HepG2 (cell line): ENCODE measurements at regions not wholly inside any gene's neighbourhood (a gene's known extent, or its start where the extent isn't known, plus 50 kb on each side); places are given as distances from the start of the nearest gene placed in this dataset.

Experiments
- ATAC-seq: fragments of 200-7000 bp; cut with Tn5 transposase; 3 replicates; pipeline ENCODE4 v1.9.1; 2020; ENCODE audit warnings: mild to moderate bottlenecking, moderate library complexity
- BruUV-seq: library from RNA; stranded (reverse); fragments of 400-500 nt; replicated peaks from 2 replicates; lab custom pipeline; 2021; lab: Mats Ljungman, UMichigan
- CTCF ChIA-PET: fragments of 300-600 bp; formaldehyde crosslinking; extraction: SDS; loops from one replicate; lab custom pipeline; 2021; ENCODE audit warnings: low total read pairs, inconsistent platforms, low intra/inter-chr PET ratio; lab: Yijun Ruan, JAX
- POLR2A ChIA-PET: fragments of 350-600 bp; sonication (Branson Sonifier 250); formaldehyde crosslinking; loops from one replicate; lab custom pipeline; 2020; ENCODE audit warnings: antibody characterized with exemption, inconsistent platforms; lab: Yijun Ruan, JAX
- DNase-seq: peaks from one replicate; pipeline ENCODE4 v3.0.0-alpha.2; 2015; ENCODE audit warnings: low spot score
- FAIRE-seq: peaks from 3 replicates; lab custom pipeline; 2011; peaks lifted over from hg19 to GRCh38; lab: Jason Lieb, UNC
- H2AFZ ChIP-seq: one replicate; pipeline ENCODE4 v1.6.1; 2011; ENCODE audit warnings: low read length, inconsistent platforms
- H3K27ac ChIP-seq: fragments of 300-600 bp; 3 replicates; pipeline ENCODE4 v1.8.0; 2011; ENCODE audit warnings: mixed run types, mild to moderate bottlenecking, mixed read lengths, low read length, inconsistent platforms; ENCODE audit not compliant: insufficient read depth; ENCODE audit errors: extremely low read length
- H3K27me3 ChIP-seq, 2 experiments: fragments of 200-600 bp in 1 of 2; 2 replicates in 1 of 2; 3 replicates in 1 of 2; pipeline versions ENCODE4 v1.6.0 to v1.8.0; 2011; ENCODE audit warnings: low read length in 2 of 2, mild to moderate bottlenecking in 2 of 2, moderate library complexity in 2 of 2, inconsistent platforms in 1 of 2; ENCODE audit not compliant: insufficient read depth in 2 of 2, control insufficient read depth in 1 of 2
- H3K36me3 ChIP-seq, 2 experiments: fragments of 200-600 bp in 1 of 2; replicated peaks in 1 of 2; 2 replicates in 1 of 2; 3 replicates in 1 of 2; pipeline versions ENCODE4 v1.5.1 to v1.8.0; 2011; ENCODE audit warnings: low read length in 2 of 2, inconsistent platforms in 1 of 2; ENCODE audit not compliant: insufficient read depth in 2 of 2, control insufficient read depth in 1 of 2
- H3K4me1 ChIP-seq: 2 replicates; pipeline ENCODE4 v1.5.1; 2012; ENCODE audit warnings: low read length, inconsistent platforms; ENCODE audit not compliant: insufficient read depth
- H3K4me2 ChIP-seq: 2 replicates; pipeline ENCODE4 v1.6.0; 2011; ENCODE audit warnings: low read depth, low read length, inconsistent platforms
- H3K4me3 ChIP-seq, 3 experiments: fragments of 200-600 bp in 1 of 3; sonication (generic), shearing (Covaris generic) in 1 of 3; replicated peaks in 1 of 3; 2 replicates each; pipeline ENCODE4 v1.5.1; 2011 to 2016; ENCODE audit warnings: low read length in 3 of 3, inconsistent platforms in 2 of 3, low read depth in 2 of 3, mild to moderate bottlenecking in 2 of 3, control low read depth in 1 of 3, mixed read lengths in 1 of 3; ENCODE audit not compliant: insufficient read depth in 1 of 3
- H3K79me2 ChIP-seq: one replicate; pipeline ENCODE4 v1.6.1; 2011; ENCODE audit warnings: low read length, inconsistent platforms; ENCODE audit not compliant: insufficient read depth
- H3K9ac ChIP-seq: 2 replicates; pipeline ENCODE4 v1.6.0; 2011; ENCODE audit warnings: mild to moderate bottlenecking, low read depth, low read length, inconsistent platforms; ENCODE audit not compliant: insufficient read depth
- H3K9me3 ChIP-seq: 2 replicates; pipeline ENCODE4 v1.5.1; 2012; ENCODE audit warnings: mild to moderate bottlenecking, low read length
- H4K20me1 ChIP-seq: 2 replicates; pipeline ENCODE4 v1.6.0; 2011; ENCODE audit warnings: inconsistent platforms, mild to moderate bottlenecking, low read length, moderate library complexity; ENCODE audit not compliant: insufficient read depth
- DBP ChIP-seq: sonication (generic); formaldehyde crosslinking; IDR thresholded peaks from 2 replicates; pipeline ENCODE4 v1.4.0; 2020; ENCODE audit warnings: missing genetic modification reagents; ENCODE audit errors: not compliant biosample characterization
- DMAP1 ChIP-seq: IDR thresholded peaks from 2 replicates; pipeline ENCODE4 v1.6.1; 2016
- PRDM4 ChIP-seq: sonication (generic); formaldehyde crosslinking; IDR thresholded peaks from 2 replicates; pipeline ENCODE4 v1.9.0; 2021; ENCODE audit warnings: missing genetic modification reagents, borderline replicate concordance
- PRMT3 ChIP-seq: sonication (generic); formaldehyde crosslinking; IDR thresholded peaks from 2 replicates; pipeline ENCODE4 v1.8.1; 2022; ENCODE audit warnings: low read depth, mild to moderate bottlenecking, moderate library complexity, missing genetic modification reagents, borderline replicate concordance
- WIZ ChIP-seq: sonication (generic); formaldehyde crosslinking; IDR thresholded peaks from 2 replicates; pipeline ENCODE4 v1.5.1; 2020; ENCODE audit warnings: mild to moderate bottlenecking, missing genetic modification reagents
- ZNF296 ChIP-seq: sonication (generic); formaldehyde crosslinking; conservative IDR thresholded peaks from 2 replicates; pipeline ENCODE4 v1.5.0; 2020; ENCODE audit warnings: mild to moderate bottlenecking, missing genetic modification reagents
- ZNF432 ChIP-seq: sonication (generic); formaldehyde crosslinking; IDR thresholded peaks from 2 replicates; pipeline ENCODE4 v1.5.0; 2020; ENCODE audit warnings: missing genetic modification reagents, mild to moderate bottlenecking, borderline replicate concordance
- ZNF557 ChIP-seq: sonication (generic); formaldehyde crosslinking; IDR thresholded peaks from 2 replicates; pipeline ENCODE4 v1.4.0; 2020; ENCODE audit warnings: missing genetic modification reagents
- ZNF605 ChIP-seq: sonication (generic); formaldehyde crosslinking; IDR thresholded peaks from 2 replicates; pipeline ENCODE4 v1.8.0; 2022; ENCODE audit warnings: mild to moderate bottlenecking, missing genetic modification reagents
- WGBS: methylation state at CpG from one replicate; pipeline ENCODE4 v1.1.6; 2017; ENCODE audit warnings: low lambda C conversion rate; 5-methylcytosine and 5-hydroxymethylcytosine counted together
- in situ Hi-C: cut with HindIII; loops from 2 replicates; pipeline ENCODE4 v1.10.0; 2017; ENCODE audit warnings: low pct_unique_long_range_greater_than_20kb; ENCODE audit not compliant: extremely low pct_ligation_motif_present
- intact Hi-C: fragments of 100-400 bp; cut with micrococcal nuclease; formaldehyde crosslinking; loops from one replicate; pipeline ENCODE4 v1.10.0; 2022; ENCODE audit not compliant: unreplicated experiment

- Histone ChIP-seq H4K20me1 (no peaks in the 10 kb centered on the region), H3K4me2 (no peak overlapping the region), H3K79me2 (no peaks in the 10 kb centered on the region), H3K4me3 (no peak overlapping the region), H3K9me3 (peaks cover 95% of the 10 kb centered on the region), H3K27me3 (no peaks in the 10 kb centered on the region), H3K27ac (no peak overlapping the region), H3K4me1 (no peaks in the 10 kb centered on the region), H2AFZ (no peak overlapping the region), H3K36me3 (no peaks in the 10 kb centered on the region), H3K9ac (no peak overlapping the region)
- no peak for ATAC-seq
- no TSS peak for BruUV-seq
- TF ChIP-seq ZNF557 (no peak), WIZ (CRISPR knock-in tag) (no peak), DMAP1 (CRISPR knock-in tag) (no peak), ZNF296 (no peak), DBP (CRISPR knock-in tag) (no peak), PRDM4 (CRISPR knock-in tag) (no peak), ZNF432 (CRISPR knock-in tag) (no peak), ZNF605 (CRISPR knock-in tag) (no peak), PRMT3 (CRISPR knock-in tag) (no peak)
- 0% methylated on average over 1 of the region's 1 CpG for WGBS
- in situ Hi-C loops (no loop called here), intact Hi-C loops (no loop called here)
- DNase-seq = no peak
- POLR2A ChIA-PET = no interaction called here
- CTCF ChIA-PET = no interaction called here
- no peak for FAIRE-seq
These were observed 839.6 kb downstream of the ADGRL2 start for GRCh38 chr1:82640352-82640751.
